HEK293 (cell line): ENCODE measurements at regions not wholly inside any gene's neighbourhood (a gene's known extent, or its start where the extent isn't known, plus 50 kb on each side); places are given as distances from the start of the nearest gene placed in this dataset.
"Not testable (repeated sequence)": the region's sequence is repeated elsewhere in the genome, so short reads cannot be mapped to it uniquely, and the experiment has no call there.

ENCODE experiments used
- YY1 ChIP-seq: fragments of 450-650 bp; formaldehyde crosslinking; IDR thresholded peaks from 2 replicates; pipeline ENCODE4 v1.5.1; 2018; ENCODE audit warnings: missing biosample characterization, missing genetic modification characterization
- ZBTB1 ChIP-seq: fragments of 450-650 bp; formaldehyde crosslinking; IDR thresholded peaks from 2 replicates; pipeline ENCODE4 v1.5.1; 2016; ENCODE audit warnings: missing biosample characterization, missing genetic modification characterization
- ZBTB7A ChIP-seq: fragments of 450-650 bp; formaldehyde crosslinking; IDR thresholded peaks from 2 replicates; pipeline ENCODE4 v1.5.1; 2016; ENCODE audit warnings: low read depth, missing biosample characterization, missing genetic modification characterization
- ZNF10 ChIP-seq: fragments of 450-650 bp; formaldehyde crosslinking; IDR thresholded peaks from 2 replicates; pipeline ENCODE4 v1.5.1; 2017; ENCODE audit warnings: missing biosample characterization, missing genetic modification characterization
- ZNF146 ChIP-seq: fragments of 450-650 bp; formaldehyde crosslinking; IDR thresholded peaks from 2 replicates; pipeline ENCODE4 v1.5.1; 2016; ENCODE audit warnings: missing biosample characterization, missing genetic modification characterization
- ZNF239 ChIP-seq: fragments of 450-650 bp; formaldehyde crosslinking; IDR thresholded peaks from 2 replicates; pipeline ENCODE4 v1.5.1; 2016; ENCODE audit warnings: missing biosample characterization, missing genetic modification characterization
- ZNF394 ChIP-seq: fragments of 450-650 bp; formaldehyde crosslinking; IDR thresholded peaks from 2 replicates; pipeline ENCODE4 v1.5.1; 2016; ENCODE audit warnings: missing biosample characterization, missing genetic modification characterization, mild to moderate bottlenecking, moderate library complexity, borderline replicate concordance
- ZNF473 ChIP-seq: fragments of 450-650 bp; formaldehyde crosslinking; IDR thresholded peaks from 2 replicates; pipeline ENCODE4 v1.5.1; 2017; ENCODE audit warnings: missing biosample characterization, missing genetic modification characterization
- ZNF530 ChIP-seq: fragments of 450-650 bp; formaldehyde crosslinking; IDR thresholded peaks from 2 replicates; pipeline ENCODE4 v1.5.1; 2016; ENCODE audit warnings: low read depth, missing biosample characterization, missing genetic modification characterization
- ZNF626 ChIP-seq: fragments of 450-650 bp; sonication (Bioruptor Pico); formaldehyde crosslinking; IDR thresholded peaks from 2 replicates; pipeline ENCODE4 v1.5.1; 2018; ENCODE audit warnings: missing biosample characterization, missing genetic modification characterization, inconsistent platforms
- ZSCAN16 ChIP-seq: fragments of 450-650 bp; formaldehyde crosslinking; IDR thresholded peaks from 2 replicates; pipeline ENCODE4 v1.5.1; 2016; ENCODE audit warnings: missing biosample characterization, missing genetic modification characterization
- TF ChIP-seq, protein P1 (sequence below): fragments of 450-650 bp; formaldehyde crosslinking; IDR thresholded peaks from 2 replicates; pipeline ENCODE4 v1.5.1; 2016; ENCODE audit warnings: missing biosample characterization, missing genetic modification characterization
- TF ChIP-seq, protein P2 (sequence below): fragments of 450-650 bp; formaldehyde crosslinking; IDR thresholded peaks from 2 replicates; pipeline ENCODE4 v1.5.1; 2016; ENCODE audit warnings: missing biosample characterization, missing genetic modification characterization

DNA sequence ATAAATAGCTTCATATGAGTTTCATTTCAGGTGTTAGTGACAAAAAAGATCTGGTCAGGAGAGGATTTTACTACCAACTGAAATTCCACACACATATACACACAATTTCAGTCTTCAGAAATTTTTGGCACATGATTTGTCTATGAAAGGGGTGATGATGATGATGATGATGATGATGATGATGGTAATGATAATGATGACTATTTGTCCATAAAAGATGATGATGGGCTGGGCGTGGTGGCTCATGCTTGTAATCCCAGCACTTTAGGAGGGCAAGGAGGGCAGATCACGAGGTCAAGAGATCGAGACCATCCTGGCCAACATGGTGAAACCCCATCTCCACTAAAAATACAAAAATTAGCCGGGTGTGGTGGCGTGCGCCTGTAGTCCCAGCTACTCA lies 288.2 kb downstream of the ANXA1 start:
- TF ChIP-seq ZNF473 (tag by site-specific recombination); ZNF146 (tag by site-specific recombination); YY1; ZBTB1 (tag by site-specific recombination); ZNF530; ZNF10 (tag by site-specific recombination); ZSCAN16; ZNF626 (tag by site-specific recombination); ZBTB7A (tag by site-specific recombination); ZNF239; ZNF394 (tag by site-specific recombination): not testable (repeated sequence)
- TF ChIP-seq, protein P1, sequence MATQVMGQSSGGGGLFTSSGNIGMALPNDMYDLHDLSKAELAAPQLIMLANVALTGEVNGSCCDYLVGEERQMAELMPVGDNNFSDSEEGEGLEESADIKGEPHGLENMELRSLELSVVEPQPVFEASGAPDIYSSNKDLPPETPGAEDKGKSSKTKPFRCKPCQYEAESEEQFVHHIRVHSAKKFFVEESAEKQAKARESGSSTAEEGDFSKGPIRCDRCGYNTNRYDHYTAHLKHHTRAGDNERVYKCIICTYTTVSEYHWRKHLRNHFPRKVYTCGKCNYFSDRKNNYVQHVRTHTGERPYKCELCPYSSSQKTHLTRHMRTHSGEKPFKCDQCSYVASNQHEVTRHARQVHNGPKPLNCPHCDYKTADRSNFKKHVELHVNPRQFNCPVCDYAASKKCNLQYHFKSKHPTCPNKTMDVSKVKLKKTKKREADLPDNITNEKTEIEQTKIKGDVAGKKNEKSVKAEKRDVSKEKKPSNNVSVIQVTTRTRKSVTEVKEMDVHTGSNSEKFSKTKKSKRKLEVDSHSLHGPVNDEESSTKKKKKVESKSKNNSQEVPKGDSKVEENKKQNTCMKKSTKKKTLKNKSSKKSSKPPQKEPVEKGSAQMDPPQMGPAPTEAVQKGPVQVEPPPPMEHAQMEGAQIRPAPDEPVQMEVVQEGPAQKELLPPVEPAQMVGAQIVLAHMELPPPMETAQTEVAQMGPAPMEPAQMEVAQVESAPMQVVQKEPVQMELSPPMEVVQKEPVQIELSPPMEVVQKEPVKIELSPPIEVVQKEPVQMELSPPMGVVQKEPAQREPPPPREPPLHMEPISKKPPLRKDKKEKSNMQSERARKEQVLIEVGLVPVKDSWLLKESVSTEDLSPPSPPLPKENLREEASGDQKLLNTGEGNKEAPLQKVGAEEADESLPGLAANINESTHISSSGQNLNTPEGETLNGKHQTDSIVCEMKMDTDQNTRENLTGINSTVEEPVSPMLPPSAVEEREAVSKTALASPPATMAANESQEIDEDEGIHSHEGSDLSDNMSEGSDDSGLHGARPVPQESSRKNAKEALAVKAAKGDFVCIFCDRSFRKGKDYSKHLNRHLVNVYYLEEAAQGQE (tag by site-specific recombination): not testable (repeated sequence)
- TF ChIP-seq, protein P2, sequence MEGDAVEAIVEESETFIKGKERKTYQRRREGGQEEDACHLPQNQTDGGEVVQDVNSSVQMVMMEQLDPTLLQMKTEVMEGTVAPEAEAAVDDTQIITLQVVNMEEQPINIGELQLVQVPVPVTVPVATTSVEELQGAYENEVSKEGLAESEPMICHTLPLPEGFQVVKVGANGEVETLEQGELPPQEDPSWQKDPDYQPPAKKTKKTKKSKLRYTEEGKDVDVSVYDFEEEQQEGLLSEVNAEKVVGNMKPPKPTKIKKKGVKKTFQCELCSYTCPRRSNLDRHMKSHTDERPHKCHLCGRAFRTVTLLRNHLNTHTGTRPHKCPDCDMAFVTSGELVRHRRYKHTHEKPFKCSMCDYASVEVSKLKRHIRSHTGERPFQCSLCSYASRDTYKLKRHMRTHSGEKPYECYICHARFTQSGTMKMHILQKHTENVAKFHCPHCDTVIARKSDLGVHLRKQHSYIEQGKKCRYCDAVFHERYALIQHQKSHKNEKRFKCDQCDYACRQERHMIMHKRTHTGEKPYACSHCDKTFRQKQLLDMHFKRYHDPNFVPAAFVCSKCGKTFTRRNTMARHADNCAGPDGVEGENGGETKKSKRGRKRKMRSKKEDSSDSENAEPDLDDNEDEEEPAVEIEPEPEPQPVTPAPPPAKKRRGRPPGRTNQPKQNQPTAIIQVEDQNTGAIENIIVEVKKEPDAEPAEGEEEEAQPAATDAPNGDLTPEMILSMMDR (tag by site-specific recombination): not testable (repeated sequence)
